K562 (cell line): ENCODE measurements at regions not wholly inside any gene's neighbourhood (a gene's known extent, or its start where the extent isn't known, plus 50 kb on each side); places are given as distances from the start of the nearest gene placed in this dataset.

ENCODE experiments used
- ATF1 ChIP-seq, 2 experiments: fragments of 450-650 bp in 1 of 2; IDR thresholded peaks; 2 replicates each; pipeline ENCODE4 v1.6.1; 2016; ENCODE audit warnings: missing compliant biosample characterization in 1 of 2, missing genetic modification characterization in 1 of 2
- ATF3 ChIP-seq, 2 experiments: fragments of 450-650 bp in 1 of 2; sonication (generic) in 1 of 2; formaldehyde crosslinking in 1 of 2; IDR thresholded peaks in 1 of 2; conservative IDR thresholded peaks in 1 of 2; 2 replicates each; pipeline versions ENCODE4 v1.6.1 to v1.8.1; 2016 to 2023; ENCODE audit warnings: mild to moderate bottlenecking in 2 of 2, moderate library complexity in 2 of 2, inconsistent platforms in 1 of 2, missing genetic modification reagents in 1 of 2
- CCNT2 ChIP-seq: IDR thresholded peaks from 2 replicates; pipeline ENCODE4 v1.6.1; 2011; ENCODE audit warnings: borderline replicate concordance, low read depth, mild to moderate bottlenecking, moderate library complexity, mixed read lengths, low read length; ENCODE audit not compliant: insufficient read length; ENCODE audit errors: extremely low read depth
- HMG20A ChIP-seq: fragments of 450-650 bp; formaldehyde crosslinking; conservative IDR thresholded peaks from 2 replicates; pipeline ENCODE4 v1.4.0; 2020; ENCODE audit warnings: mild to moderate bottlenecking, mixed read lengths
- LCOR ChIP-seq: sonication (generic); formaldehyde crosslinking; IDR thresholded peaks from 2 replicates; pipeline ENCODE4 v1.8.0; 2022; ENCODE audit warnings: mild to moderate bottlenecking, missing genetic modification reagents
- NR2C1 ChIP-seq, 2 experiments: fragments of 450-650 bp; IDR thresholded peaks; 2 replicates each; pipeline ENCODE4 v1.6.1; 2017; ENCODE audit warnings: mild to moderate bottlenecking in 2 of 2, antibody characterized with exemption in 1 of 2, inconsistent platforms in 1 of 2, missing compliant biosample characterization in 1 of 2, missing genetic modification characterization in 1 of 2
- REST ChIP-seq, 2 experiments: fragments of 450-650 bp; formaldehyde crosslinking in 1 of 2; IDR thresholded peaks; 2 replicates each; pipeline versions ENCODE4 v1.4.0 to v1.6.1; 2014 to 2020; ENCODE audit warnings: mild to moderate bottlenecking in 2 of 2, borderline replicate concordance in 1 of 2, low read depth in 1 of 2
- RNF219 ChIP-seq: fragments of 250-450 bp; sonication (Bioruptor Pico); IDR thresholded peaks from 2 replicates; pipeline ENCODE4 v1.5.0; 2022; ENCODE audit warnings: mild to moderate bottlenecking
- RUNX1 ChIP-seq: sonication (generic); IDR thresholded peaks from 2 replicates; pipeline ENCODE4 v1.6.1; 2016; ENCODE audit warnings: antibody characterized with exemption, low read depth
- ZNF134 ChIP-seq: fragments of 250-450 bp; sonication (Bioruptor Pico); conservative IDR thresholded peaks from 2 replicates; pipeline ENCODE4 v1.4.0; 2020
- ZNF551 ChIP-seq: fragments of 250-450 bp; sonication (Bioruptor Pico); IDR thresholded peaks from 2 replicates; pipeline ENCODE4 v1.5.0; 2021; ENCODE audit warnings: mild to moderate bottlenecking, moderate library complexity
- ZNF589 ChIP-seq: fragments of 200-800 bp; sonication (Bioruptor generic); IDR thresholded peaks from 2 replicates; pipeline ENCODE4 v1.6.1; 2016; ENCODE audit warnings: low read depth, missing genetic modification characterization, missing compliant biosample characterization
- ZNF778 ChIP-seq: fragments of 450-650 bp; formaldehyde crosslinking; IDR thresholded peaks from 2 replicates; pipeline ENCODE4 v1.4.0; 2020; ENCODE audit warnings: mild to moderate bottlenecking, moderate library complexity

- no peak for TF ChIP-seq RNF219 (CRISPR knock-in tag)
- no peak for TF ChIP-seq HMG20A
- TF ChIP-seq NR2C1 (IDR thresholded peaks at IDR 0.05): peak; percentile 16; the same call in 1 of the 2 replicates
- peak; percentile 50; the same call in 1 of the 2 replicates for TF ChIP-seq NR2C1 (tag; IDR thresholded peaks at IDR 0.05)
- TF ChIP-seq LCOR: no peak
- TF ChIP-seq RUNX1: no peak
- TF ChIP-seq ZNF134 (CRISPR knock-in tag): no peak
- TF ChIP-seq ZNF551 (CRISPR knock-in tag): no peak
- TF ChIP-seq ZNF778 (CRISPR knock-in tag): no peak
- no peak for TF ChIP-seq REST (IDR thresholded peaks at IDR 0.05; ENCODE audit: borderline replicate concordance)
- TF ChIP-seq REST (CRISPR knock-in tag; IDR thresholded peaks at IDR 0.05; ENCODE audit: low read depth): no peak
- no peak for TF ChIP-seq ATF1 (CRISPR knock-in tag; IDR thresholded peaks at IDR 0.05)
- TF ChIP-seq ATF1 (tag; IDR thresholded peaks at IDR 0.05): no peak
- peak; percentile 84 for TF ChIP-seq ATF3 (IDR thresholded peaks at IDR 0.05)
- no peak for TF ChIP-seq ATF3 (CRISPR knock-in tag; conservative IDR thresholded peaks at IDR 0.05)
- no peak for TF ChIP-seq CCNT2
- TF ChIP-seq ZNF589 (CRISPR knock-in tag): no peak
Observed at GRCh38 chr5:12772276-12772675, 868.0 kb upstream of the CTNND2 start (continued).
